ENCODE measurements at regions not wholly inside any gene's neighbourhood (a gene's known extent, or its start where the extent isn't known, plus 50 kb on each side); places are given as distances from the start of the nearest gene placed in this dataset.

DNA sequence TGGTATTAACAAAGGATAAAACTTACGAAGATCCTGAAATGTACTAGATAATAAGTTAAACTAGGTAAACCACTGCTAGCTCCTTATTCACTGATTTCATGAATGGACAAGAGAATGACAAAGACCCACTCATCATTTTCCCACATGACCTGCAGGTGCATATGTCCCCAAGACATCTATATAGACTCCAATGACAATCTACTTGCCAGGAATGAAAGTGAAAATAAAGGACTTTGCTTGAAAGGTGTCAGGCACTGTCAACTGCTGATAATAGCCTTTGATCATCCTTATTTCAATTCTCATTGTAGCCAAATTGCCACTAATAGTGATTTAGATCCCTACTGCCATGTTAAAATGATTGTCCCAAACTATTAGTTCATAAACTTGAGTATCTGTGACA, 321.8 kb downstream of the HACE1 start:
- no peak overlapping the region for H3K27ac ChIP-seq (ENCODE audit: low read depth)
- no peak overlapping the region for H3K4me3 ChIP-seq (ENCODE audit: low read depth, low read length)
- no peaks in the 10 kb centered on the region for H3K36me3 ChIP-seq (ENCODE audit: insufficient read depth)
- H3K4me1 ChIP-seq (ENCODE audit: insufficient read depth): no peaks in the 10 kb centered on the region
- 96% methylated on average over 1 of the region's 1 CpG for WGBS
- DNase-seq (ENCODE audit: extremely low spot score): no peak

DNA sequence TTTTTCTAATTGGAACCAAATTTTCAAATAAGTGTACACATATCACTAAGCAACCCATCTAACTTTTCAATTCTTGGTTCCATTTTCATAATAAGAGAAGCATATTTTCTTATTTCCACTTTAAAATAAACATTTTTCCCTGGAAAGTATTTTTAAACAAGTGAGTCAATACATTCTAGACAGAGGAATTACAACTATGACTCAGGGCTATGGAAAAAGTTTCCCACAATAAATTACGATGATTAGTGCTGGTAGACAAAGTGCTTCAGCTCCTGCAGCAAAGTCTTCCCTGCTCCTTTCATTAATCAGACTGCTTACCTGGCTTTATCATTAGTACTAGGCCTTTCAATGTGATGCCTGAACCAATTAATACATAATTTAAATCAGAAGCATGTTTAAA, 322.5 kb downstream of the HACE1 start:
- Histone ChIP-seq H3K27ac (ENCODE audit: low read depth) (no peak overlapping the region), H3K4me3 (ENCODE audit: low read depth, low read length) (no peak overlapping the region), H3K36me3 (ENCODE audit: insufficient read depth) (no peaks in the 10 kb centered on the region), H3K4me1 (ENCODE audit: insufficient read depth) (no peaks in the 10 kb centered on the region)
- 24% methylated on average over 1 of the region's 1 CpG for WGBS
- no peak for DNase-seq (ENCODE audit: extremely low spot score)

DNA sequence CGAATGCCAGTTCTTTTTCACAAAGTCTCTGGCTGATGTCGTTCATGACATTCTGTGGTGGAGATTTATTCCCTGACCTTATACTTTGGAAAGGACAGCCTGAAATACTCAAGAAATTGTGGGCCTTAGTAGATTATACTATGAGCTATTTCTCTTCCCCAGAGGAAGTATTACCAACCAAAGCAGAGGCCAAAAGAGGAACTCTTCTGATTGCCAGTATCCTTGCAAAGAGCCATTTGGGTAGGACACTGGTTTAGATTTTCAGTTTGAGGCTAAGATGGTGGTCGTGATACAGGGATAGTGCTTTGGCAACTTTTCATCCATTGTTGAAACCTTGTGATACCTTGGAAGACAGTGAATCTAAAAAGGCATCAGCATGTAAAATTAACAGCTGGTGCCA, 327.3 kb downstream of the HACE1 start:
- 63% methylated on average over 3 of the region's 3 CpGs for WGBS
- no peaks in the 10 kb centered on the region for H3K36me3 ChIP-seq (ENCODE audit: insufficient read depth)
- no peak overlapping the region for H3K27ac ChIP-seq (ENCODE audit: low read depth)
- no peak for DNase-seq (ENCODE audit: extremely low spot score)
- H3K4me3 ChIP-seq (ENCODE audit: low read depth, low read length): no peak overlapping the region
- H3K4me1 ChIP-seq (ENCODE audit: insufficient read depth): no peaks in the 10 kb centered on the region

DNA sequence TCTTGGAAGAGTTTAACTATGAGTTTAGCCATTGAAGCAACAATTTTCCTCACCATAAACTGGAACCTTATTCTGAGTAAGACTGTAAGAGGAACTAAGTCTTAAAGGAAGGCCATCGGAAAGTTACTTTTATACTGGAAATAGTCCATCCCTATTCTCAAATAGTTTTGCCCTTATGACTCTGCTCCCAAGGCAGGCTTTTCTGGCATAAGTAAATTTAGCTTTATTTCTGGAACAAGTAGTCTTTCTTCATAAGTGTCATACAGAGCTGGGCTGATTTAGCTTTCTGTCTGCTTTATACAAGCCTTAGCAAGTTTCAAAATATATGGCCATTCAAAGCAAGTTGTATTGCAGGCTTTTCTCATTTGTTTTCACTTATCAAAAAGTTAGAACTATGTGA, 328.1 kb downstream of the HACE1 start:
- Histone ChIP-seq H3K4me3 (ENCODE audit: low read depth, low read length) (no peak overlapping the region), H3K4me1 (ENCODE audit: insufficient read depth) (no peaks in the 10 kb centered on the region), H3K27ac (ENCODE audit: low read depth) (no peak overlapping the region), H3K36me3 (ENCODE audit: insufficient read depth) (no peaks in the 10 kb centered on the region)
- no peak for DNase-seq (ENCODE audit: extremely low spot score)
- 64% methylated on average over 1 of the region's 1 CpG for WGBS

DNA sequence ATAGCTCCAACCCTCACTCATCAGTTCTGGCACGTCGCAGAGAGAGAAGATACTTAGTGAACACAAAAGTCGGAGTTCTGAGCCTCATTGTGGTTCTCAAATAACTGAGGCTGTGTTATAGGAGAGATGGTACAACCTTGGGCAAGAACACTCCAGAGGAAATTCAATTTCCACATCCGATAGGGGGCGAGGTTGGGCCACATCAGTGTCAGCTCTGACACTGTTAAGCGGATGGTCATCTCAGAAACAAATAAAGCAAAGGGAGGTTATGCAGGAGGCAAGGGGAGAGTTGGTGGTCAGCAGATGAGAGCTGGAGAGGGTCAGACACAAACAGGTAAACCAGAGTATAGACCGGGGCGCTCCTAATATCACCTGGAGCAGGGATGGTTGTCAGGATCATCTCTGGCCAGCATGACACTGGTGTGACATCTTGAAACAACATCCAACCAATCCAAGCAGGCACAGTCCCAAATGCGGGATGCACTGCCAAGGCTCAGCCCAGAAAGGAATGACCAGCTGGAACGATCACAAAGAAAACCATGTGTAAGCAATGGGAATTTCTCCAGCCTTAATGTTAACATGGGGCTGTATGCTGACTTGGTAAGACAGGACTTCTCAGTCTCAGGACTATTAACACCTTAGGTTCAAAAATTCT, 331.8 kb downstream of the HACE1 start:
- 65% methylated on average over 10 of the region's 10 CpGs for WGBS
- Histone ChIP-seq H3K4me3 (ENCODE audit: low read depth, low read length) (no peak overlapping the region), H3K36me3 (ENCODE audit: insufficient read depth) (no peaks in the 10 kb centered on the region), H3K4me1 (ENCODE audit: insufficient read depth) (no peaks in the 10 kb centered on the region), H3K27ac (ENCODE audit: low read depth) (no peak overlapping the region)
- no peak for DNase-seq (ENCODE audit: extremely low spot score)

DNA sequence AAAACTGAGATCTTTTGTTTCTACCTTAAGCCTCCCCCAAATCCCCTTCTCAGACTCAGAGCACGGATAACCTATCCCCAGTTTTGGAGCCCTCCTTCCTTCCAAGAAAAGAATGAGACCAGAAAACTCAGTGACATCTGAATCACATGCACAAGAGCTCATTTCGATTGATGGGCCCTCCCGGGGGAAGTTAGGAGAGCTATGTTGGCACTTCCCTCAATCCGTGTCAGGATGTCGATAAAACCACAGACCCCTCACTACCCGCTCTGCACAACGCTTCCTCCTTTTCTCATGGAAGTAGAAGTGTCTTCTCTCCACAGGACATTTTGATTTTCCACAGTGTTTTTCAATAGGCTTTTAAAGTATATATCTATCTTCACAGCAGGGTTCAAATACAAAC, 332.4 kb downstream of the HACE1 start:
- Histone ChIP-seq H3K27ac (ENCODE audit: low read depth) (no peak overlapping the region), H3K4me3 (ENCODE audit: low read depth, low read length) (no peak overlapping the region), H3K36me3 (ENCODE audit: insufficient read depth) (no peaks in the 10 kb centered on the region), H3K4me1 (ENCODE audit: insufficient read depth) (no peaks in the 10 kb centered on the region)
- WGBS: 76% methylated on average over 7 of the region's 7 CpGs
- no peak for DNase-seq (ENCODE audit: extremely low spot score)

DNA sequence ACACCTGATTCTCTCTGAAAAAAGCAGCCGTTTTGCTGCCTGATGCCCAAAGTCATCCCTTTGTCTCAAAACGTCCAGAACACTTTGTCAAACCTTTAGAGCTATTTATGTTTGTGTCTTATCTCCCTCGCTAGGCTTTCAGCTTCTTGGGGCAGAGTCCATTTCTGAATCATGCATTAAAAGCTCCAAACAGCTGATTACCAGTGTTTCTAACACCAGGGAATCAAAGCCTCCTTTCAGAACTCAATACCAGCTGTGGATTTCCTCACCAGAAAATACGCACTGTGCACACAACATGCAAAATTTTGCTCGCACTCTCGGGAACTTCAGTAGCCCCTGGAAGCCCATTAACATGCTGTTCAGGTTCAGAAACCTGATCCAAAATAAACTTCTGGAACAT, 333.3 kb downstream of the HACE1 start:
- H3K4me3 ChIP-seq (ENCODE audit: low read depth, low read length): no peak overlapping the region
- 29% methylated on average over 6 of the region's 6 CpGs for WGBS
- no peaks in the 10 kb centered on the region for H3K4me1 ChIP-seq (ENCODE audit: insufficient read depth)
- H3K27ac ChIP-seq (ENCODE audit: low read depth): no peak overlapping the region
- H3K36me3 ChIP-seq (ENCODE audit: insufficient read depth): no peaks in the 10 kb centered on the region
- no peak for DNase-seq (ENCODE audit: extremely low spot score)

DNA sequence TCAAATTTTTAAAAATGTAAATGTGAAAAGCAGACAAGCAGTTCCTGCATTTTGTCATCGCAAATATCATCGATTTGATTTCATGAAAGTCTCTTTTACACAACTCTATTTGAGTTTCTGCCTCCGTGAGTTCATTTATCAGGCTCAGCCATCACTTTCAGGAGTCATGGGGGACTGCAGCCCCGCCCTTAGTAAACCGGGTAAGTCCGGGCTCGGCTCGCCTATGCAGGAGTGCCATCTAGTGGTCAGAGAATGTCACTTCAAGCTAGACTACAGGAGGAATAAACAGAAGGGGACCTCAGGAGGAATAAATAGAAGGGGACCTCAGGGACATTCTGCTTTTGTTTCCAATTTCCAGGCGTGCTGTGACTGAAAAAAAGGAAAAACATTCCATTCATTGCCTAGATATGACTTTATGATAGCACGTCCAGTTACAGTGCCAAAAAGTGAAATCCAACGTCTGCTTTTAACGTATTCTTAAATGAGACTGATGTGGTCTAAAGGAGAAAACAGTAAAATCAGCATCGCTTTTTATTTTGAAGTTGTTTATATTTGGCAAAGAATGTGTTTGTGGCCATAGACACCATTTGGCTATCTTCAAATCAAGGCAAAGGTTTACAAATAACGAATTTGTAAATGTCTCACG, 333.9 kb downstream of the HACE1 start:
- H3K27ac ChIP-seq (ENCODE audit: low read depth): no peak overlapping the region
- H3K36me3 ChIP-seq (ENCODE audit: insufficient read depth): no peaks in the 10 kb centered on the region
- DNase-seq (ENCODE audit: extremely low spot score): peak; percentile 70
- no peaks in the 10 kb centered on the region for H3K4me1 ChIP-seq (ENCODE audit: insufficient read depth)
- 11% methylated on average over 15 of the region's 15 CpGs for WGBS
- no peak overlapping the region for H3K4me3 ChIP-seq (ENCODE audit: low read depth, low read length)

DNA sequence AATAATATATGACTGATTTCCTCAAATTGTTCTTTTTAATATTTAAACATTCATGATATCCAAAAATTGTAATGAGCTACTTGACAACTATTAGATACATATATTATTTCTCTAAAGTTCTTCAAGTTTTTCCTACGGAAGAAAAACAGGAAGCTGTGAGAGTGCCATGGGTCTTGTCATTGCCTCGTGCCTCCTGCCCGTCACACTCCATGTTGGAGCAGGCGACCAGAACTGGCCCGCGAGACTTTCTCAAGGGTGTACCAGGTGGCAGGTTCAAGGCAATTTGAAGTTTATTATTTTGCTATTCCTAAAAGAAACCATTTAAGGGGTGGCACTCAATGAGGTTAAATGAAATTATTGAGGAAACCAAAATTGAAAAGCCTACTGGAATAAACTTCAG, 337.2 kb downstream of the HACE1 start:
- H3K36me3 ChIP-seq (ENCODE audit: insufficient read depth): no peaks in the 10 kb centered on the region
- no peak for DNase-seq (ENCODE audit: extremely low spot score)
- no peak overlapping the region for H3K4me3 ChIP-seq (ENCODE audit: low read depth, low read length)
- 88% methylated on average over 6 of the region's 6 CpGs for WGBS
- H3K4me1 ChIP-seq (ENCODE audit: insufficient read depth): no peaks in the 10 kb centered on the region
- H3K27ac ChIP-seq (ENCODE audit: low read depth): no peak overlapping the region

DNA sequence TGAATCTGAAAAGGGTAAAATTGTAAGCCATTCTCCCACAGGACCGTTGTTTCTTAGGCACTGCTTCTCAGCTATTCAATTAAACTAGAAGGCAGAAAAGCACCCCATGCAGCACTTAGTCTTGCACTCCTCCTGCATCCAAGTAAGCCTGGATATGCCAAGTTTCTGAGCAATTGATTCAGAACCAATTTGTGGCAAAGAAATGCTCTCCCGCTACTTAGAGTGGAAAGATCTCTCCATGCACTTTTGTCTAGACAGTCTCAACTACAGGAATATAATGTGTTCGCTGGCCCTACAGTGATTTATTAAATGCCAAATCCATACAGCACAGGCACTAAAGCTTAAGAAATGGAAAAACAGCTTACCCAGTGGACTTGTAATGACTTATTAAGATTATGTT, 338.5 kb downstream of the HACE1 start:
- H3K27ac ChIP-seq (ENCODE audit: low read depth): no peak overlapping the region
- H3K4me3 ChIP-seq (ENCODE audit: low read depth, low read length): no peak overlapping the region
- H3K4me1 ChIP-seq (ENCODE audit: insufficient read depth): no peaks in the 10 kb centered on the region
- DNase-seq (ENCODE audit: extremely low spot score): no peak
- no peaks in the 10 kb centered on the region for H3K36me3 ChIP-seq (ENCODE audit: insufficient read depth)
- 63% methylated on average over 3 of the region's 3 CpGs for WGBS

DNA sequence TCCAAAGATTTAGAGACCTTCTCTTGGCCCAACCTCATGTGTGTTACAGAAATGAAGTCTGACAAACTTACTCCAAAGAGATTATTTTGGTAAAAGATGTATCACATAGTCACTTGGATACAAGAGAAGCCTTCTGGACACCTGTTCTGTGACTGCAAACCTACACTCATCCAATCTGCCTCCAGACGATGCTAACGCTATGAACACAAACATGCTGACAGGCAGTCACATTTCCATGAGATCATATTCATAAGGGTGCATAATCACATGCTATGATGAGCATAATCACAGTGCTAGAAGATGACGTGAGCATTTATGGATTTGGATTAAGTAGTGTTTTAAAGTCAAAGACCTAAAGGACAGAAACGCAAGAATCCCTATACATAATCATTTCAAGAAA, 340.2 kb downstream of the HACE1 start:
- H3K36me3 ChIP-seq (ENCODE audit: insufficient read depth): no peaks in the 10 kb centered on the region
- no peak for DNase-seq (ENCODE audit: extremely low spot score)
- no peak overlapping the region for H3K4me3 ChIP-seq (ENCODE audit: low read depth, low read length)
- H3K4me1 ChIP-seq (ENCODE audit: insufficient read depth): no peaks in the 10 kb centered on the region
- no peak overlapping the region for H3K27ac ChIP-seq (ENCODE audit: low read depth)
- 86% methylated on average over 4 of the region's 4 CpGs for WGBS

DNA sequence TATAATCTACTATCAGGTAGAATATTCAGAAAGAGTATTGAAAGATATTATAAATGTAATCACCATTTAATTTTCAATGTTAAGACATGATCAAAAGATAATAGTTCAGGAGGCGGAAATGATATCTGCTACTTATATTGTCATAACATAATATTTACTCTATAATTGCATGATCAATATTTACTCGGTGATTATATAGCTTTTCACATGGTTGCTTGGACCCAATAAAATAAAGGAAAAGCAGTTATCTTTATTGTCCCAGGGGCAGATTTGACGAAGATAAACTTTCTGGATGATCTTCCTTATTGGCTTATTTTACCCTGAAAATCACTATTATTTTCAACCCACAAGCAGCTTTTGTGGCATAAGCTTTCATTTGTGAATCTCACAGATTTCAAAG, 350.4 kb downstream of the HACE1 start:
- Histone ChIP-seq H3K4me3 (ENCODE audit: low read depth, low read length) (no peak overlapping the region), H3K4me1 (ENCODE audit: insufficient read depth) (no peaks in the 10 kb centered on the region), H3K27ac (ENCODE audit: low read depth) (no peak overlapping the region), H3K36me3 (ENCODE audit: insufficient read depth) (no peaks in the 10 kb centered on the region)
- no peak for DNase-seq (ENCODE audit: extremely low spot score)
- 77% methylated on average over 3 of the region's 3 CpGs for WGBS

DNA sequence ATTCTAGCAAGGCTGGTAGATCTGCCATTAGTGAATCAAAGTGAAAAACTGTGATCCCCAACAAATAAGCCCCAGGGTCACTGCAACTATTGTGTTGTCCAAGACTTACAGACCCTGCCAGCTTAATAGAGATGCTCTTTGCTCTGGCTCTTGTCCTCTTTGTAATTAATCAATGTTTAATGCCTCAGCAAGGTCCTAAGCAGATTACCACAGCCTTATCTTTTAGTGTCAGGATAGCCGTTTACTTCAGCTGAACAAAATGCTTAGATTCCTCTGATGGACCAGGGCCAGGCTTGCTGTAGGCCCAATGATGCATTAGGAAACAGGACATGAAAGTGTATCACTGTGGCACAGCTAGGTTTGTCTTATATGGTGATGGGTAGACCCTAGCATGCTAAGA, 353.3 kb downstream of the HACE1 start:
- H3K4me3 ChIP-seq (ENCODE audit: low read depth, low read length): no peak overlapping the region
- no peaks in the 10 kb centered on the region for H3K36me3 ChIP-seq (ENCODE audit: insufficient read depth)
- no peak overlapping the region for H3K27ac ChIP-seq (ENCODE audit: low read depth)
- DNase-seq (ENCODE audit: extremely low spot score): no peak
- WGBS: 63% methylated on average over 1 of the region's 1 CpG
- H3K4me1 ChIP-seq (ENCODE audit: insufficient read depth): no peaks in the 10 kb centered on the region

DNA sequence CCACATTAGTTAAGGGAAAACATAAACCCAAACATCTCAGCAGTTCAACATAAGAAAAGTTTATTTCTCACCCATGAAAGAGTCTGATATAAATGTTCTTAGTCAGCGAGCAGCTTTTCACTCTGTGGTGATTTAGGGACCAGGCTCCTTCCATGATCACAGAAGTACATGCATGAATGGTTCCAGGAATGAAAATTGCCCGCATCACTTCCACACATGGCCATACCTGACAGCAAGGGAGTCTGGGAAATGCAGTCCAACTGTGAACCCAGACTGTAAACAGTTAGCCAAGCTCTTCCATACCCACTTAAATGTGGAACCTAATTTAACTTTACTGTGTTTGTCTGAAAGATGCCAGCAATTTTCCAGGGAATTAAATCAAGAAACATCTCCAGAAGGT, 353.9 kb downstream of the HACE1 start:
- WGBS: 74% methylated on average over 2 of the region's 2 CpGs
- Histone ChIP-seq H3K4me3 (ENCODE audit: low read depth, low read length) (no peak overlapping the region), H3K36me3 (ENCODE audit: insufficient read depth) (no peaks in the 10 kb centered on the region), H3K27ac (ENCODE audit: low read depth) (no peak overlapping the region), H3K4me1 (ENCODE audit: insufficient read depth) (no peaks in the 10 kb centered on the region)
- no peak for DNase-seq (ENCODE audit: extremely low spot score)

DNA sequence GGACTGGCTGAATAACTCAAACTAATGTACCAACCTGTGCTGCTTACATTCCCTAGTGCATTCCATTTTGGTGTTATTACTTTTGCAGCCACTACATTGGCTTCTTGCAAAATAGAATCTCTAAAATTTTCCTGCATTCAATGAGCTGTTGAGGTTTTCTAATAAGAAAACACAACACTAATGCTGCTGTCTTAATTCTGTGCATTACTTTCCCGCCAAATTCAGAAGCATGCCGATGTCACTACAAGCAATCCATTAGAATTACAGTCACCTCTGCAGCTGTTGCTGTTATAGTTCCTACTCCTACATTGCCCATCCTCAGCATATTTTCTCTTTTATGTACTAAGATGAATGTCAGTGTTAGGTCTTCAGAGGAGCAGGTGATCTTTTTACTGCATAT, 359.5 kb downstream of the HACE1 start:
- WGBS: 81% methylated on average over 2 of the region's 2 CpGs
- H3K27ac ChIP-seq (ENCODE audit: low read depth): no peak overlapping the region
- no peak overlapping the region for H3K4me3 ChIP-seq (ENCODE audit: low read depth, low read length)
- DNase-seq (ENCODE audit: extremely low spot score): no peak
- no peaks in the 10 kb centered on the region for H3K4me1 ChIP-seq (ENCODE audit: insufficient read depth)
- no peaks in the 10 kb centered on the region for H3K36me3 ChIP-seq (ENCODE audit: insufficient read depth)
